GM23338 (cell line): ENCODE measurements at regions not wholly inside any gene's neighbourhood (a gene's known extent, or its start where the extent isn't known, plus 50 kb on each side); places are given as distances from the start of the nearest gene placed in this dataset.

ENCODE experiments used
- ATAC-seq: fragments of 200-7000 bp; cut with Tn5 transposase; 3 replicates; pipeline ENCODE4 v1.9.1; 2020
- DNase-seq: peaks from one replicate; pipeline ENCODE4 v3.0.0-alpha.2; 2015; ENCODE audit warnings: low spot score
- H2AFZ ChIP-seq: fragments of 200-600 bp; sonication (generic); 2 replicates; pipeline ENCODE4 v1.8.0; 2016; ENCODE audit warnings: antibody characterized with exemption, mild to moderate bottlenecking, moderate library complexity
- H3F3A ChIP-seq: fragments of 200-600 bp; sonication (generic); replicated peaks from 2 replicates; pipeline ENCODE4 v1.8.0; 2017; ENCODE audit warnings: antibody characterized with exemption, mixed run types, low read depth
- H3K27ac ChIP-seq: fragments of 200-600 bp; sonication (generic); 2 replicates; pipeline ENCODE4 v1.6.1; 2016; ENCODE audit warnings: low read depth
- H3K27me3 ChIP-seq: fragments of 200-600 bp; sonication (generic); 2 replicates; pipeline ENCODE4 v1.8.0; 2016; ENCODE audit warnings: mild to moderate bottlenecking, mixed run types, moderate library complexity; ENCODE audit not compliant: insufficient read depth
- H3K36me3 ChIP-seq: fragments of 200-600 bp; sonication (generic); 2 replicates; pipeline ENCODE4 v1.8.0; 2016; ENCODE audit warnings: mild to moderate bottlenecking; ENCODE audit not compliant: insufficient read depth
- H3K4me1 ChIP-seq: fragments of 200-600 bp; sonication (generic); 2 replicates; pipeline ENCODE4 v1.8.0; 2016; ENCODE audit warnings: mild to moderate bottlenecking, moderate library complexity; ENCODE audit not compliant: insufficient read depth
- H3K4me2 ChIP-seq: fragments of 200-600 bp; sonication (generic); 2 replicates; pipeline ENCODE4 v1.7.1; 2017; ENCODE audit warnings: mixed run types
- H3K4me3 ChIP-seq: fragments of 200-600 bp; sonication (generic); 2 replicates; pipeline ENCODE4 v1.6.1; 2016; ENCODE audit warnings: mixed run types
- H3K79me2 ChIP-seq: fragments of 200-600 bp; sonication (generic); replicated peaks from 2 replicates; pipeline ENCODE4 v1.8.0; 2017; ENCODE audit warnings: mild to moderate bottlenecking; ENCODE audit not compliant: insufficient read depth
- H3K9me2 ChIP-seq: fragments of 200-600 bp; sonication (generic); 2 replicates; pipeline ENCODE4 v1.8.0; 2017; ENCODE audit not compliant: insufficient read depth
- H4K20me1 ChIP-seq: fragments of 200-600 bp; sonication (generic); replicated peaks from 2 replicates; pipeline ENCODE4 v1.8.0; 2017; ENCODE audit warnings: mild to moderate bottlenecking; ENCODE audit not compliant: insufficient read depth
- H3K27ac Mint-ChIP-seq: 2 replicates; pipeline ENCODE4 v1.8.0; 2020; ENCODE audit warnings: inconsistent platforms, mild to moderate bottlenecking, moderate library complexity, mixed read lengths
- H3K27me3 Mint-ChIP-seq: 3 replicates; pipeline ENCODE4 v1.8.0; 2022; ENCODE audit warnings: low read depth, mild to moderate bottlenecking, moderate library complexity, mixed read lengths, inconsistent platforms; ENCODE audit not compliant: insufficient read depth, poor library complexity
- H3K36me3 Mint-ChIP-seq: 3 replicates; pipeline ENCODE4 v1.8.0; 2021; ENCODE audit warnings: low read depth, mild to moderate bottlenecking, inconsistent platforms, moderate library complexity, mixed read lengths
- H3K4me1 Mint-ChIP-seq: 3 replicates; pipeline ENCODE4 v1.8.0; 2020; ENCODE audit warnings: mild to moderate bottlenecking, inconsistent platforms, mixed read lengths
- H3K4me3 Mint-ChIP-seq: 3 replicates; pipeline ENCODE4 v1.8.0; 2021; ENCODE audit warnings: moderate library complexity, mild to moderate bottlenecking, inconsistent platforms, mixed read lengths
- H3K9me3 Mint-ChIP-seq: 3 replicates; pipeline ENCODE4 v1.8.0; 2020; ENCODE audit warnings: moderate library complexity, mild to moderate bottlenecking, inconsistent platforms, mixed read lengths
- CREB1 ChIP-seq: fragments of 250-450 bp; sonication (Bioruptor Pico); IDR thresholded peaks from 2 replicates; pipeline ENCODE4 v1.5.0; 2020; ENCODE audit warnings: low read depth, mild to moderate bottlenecking, moderate library complexity
- CTCF ChIP-seq, 2 experiments: fragments of 200-600 bp in 1 of 2; sonication (generic) in 1 of 2; conservative IDR thresholded peaks; 2 replicates each; pipeline versions ENCODE4 v1.5.1 to v1.6.1; 2016 to 2017; ENCODE audit warnings: antibody characterized with exemption in 2 of 2, low read depth in 2 of 2, mild to moderate bottlenecking in 2 of 2, moderate library complexity in 1 of 2
- ETS1 ChIP-seq: IDR thresholded peaks from 2 replicates; pipeline ENCODE4 v1.6.1; 2016; ENCODE audit warnings: antibody characterized with exemption
- EZH2 ChIP-seq: fragments of 200-600 bp; sonication (generic); IDR thresholded peaks from one replicate; pipeline ENCODE4 v1.8.0; 2017; ENCODE audit warnings: antibody characterized with exemption, mild to moderate bottlenecking, low read depth; ENCODE audit not compliant: unreplicated experiment
- EZH2phosphoT487 ChIP-seq: fragments of 200-600 bp; sonication (generic); IDR thresholded peaks from one replicate; pipeline ENCODE4 v1.8.1; 2018; ENCODE audit warnings: antibody characterized with exemption; ENCODE audit not compliant: unreplicated experiment
- JUNB ChIP-seq: IDR thresholded peaks from one replicate; pipeline ENCODE4 v1.6.1; 2016; ENCODE audit warnings: antibody characterized with exemption; ENCODE audit not compliant: unreplicated experiment
- NANOG ChIP-seq: IDR thresholded peaks from 2 replicates; pipeline ENCODE4 v1.6.1; 2016; ENCODE audit warnings: antibody characterized with exemption, borderline replicate concordance
- POLR2AphosphoS5 ChIP-seq: IDR thresholded peaks from 2 replicates; pipeline ENCODE4 v1.6.1; 2016; ENCODE audit warnings: antibody characterized with exemption, low read depth
- REST ChIP-seq: IDR thresholded peaks from one replicate; pipeline ENCODE4 v1.6.1; 2018; ENCODE audit warnings: antibody characterized with exemption; ENCODE audit not compliant: unreplicated experiment
- STAT1 ChIP-seq: IDR thresholded peaks from one replicate; pipeline ENCODE4 v1.6.1; 2016; ENCODE audit warnings: antibody characterized with exemption; ENCODE audit not compliant: unreplicated experiment
- ZNF114 ChIP-seq: fragments of 250-450 bp; sonication (Bioruptor Pico); IDR thresholded peaks from 2 replicates; pipeline ENCODE4 v1.5.0; 2020; ENCODE audit warnings: mild to moderate bottlenecking, moderate library complexity
- ZNF331 ChIP-seq: fragments of 250-450 bp; sonication (Bioruptor Pico); IDR thresholded peaks from 2 replicates; pipeline ENCODE4 v1.5.0; 2020; ENCODE audit warnings: low read depth, mild to moderate bottlenecking, moderate library complexity
- ZNF462 ChIP-seq: fragments of 250-450 bp; sonication (Bioruptor Pico); IDR thresholded peaks from 2 replicates; pipeline ENCODE4 v1.5.0; 2020; ENCODE audit warnings: mild to moderate bottlenecking, moderate library complexity

GRCh38 chr14:35234012-35234805, 58.0 kb upstream of the PSMA6 start:
- Histone ChIP-seq H3K4me2 (no peak overlapping the region), H3K4me1 (no peaks in the 10 kb centered on the region), H2AFZ (no peak overlapping the region), H3K36me3 (no peaks in the 10 kb centered on the region), H3K79me2 (no peaks in the 10 kb centered on the region; the same call in 1 of the 2 replicates), H3K27me3 (no peaks in the 10 kb centered on the region), H3F3A (no peaks in the 10 kb centered on the region), H3K27ac (no peak overlapping the region), H4K20me1 (no peaks in the 10 kb centered on the region), H3K9me2 (no peaks in the 10 kb centered on the region), H3K4me3 (no peak overlapping the region)
- TF ChIP-seq CTCF (conservative IDR thresholded peaks at IDR 0.05; ENCODE audit: low read depth in 2 of 2), result no peak
- no peak for TF ChIP-seq EZH2
- TF ChIP-seq ZNF114, result no peak
- no peak for TF ChIP-seq CREB1
- TF ChIP-seq POLR2AphosphoS5, result no peak
- no peak for TF ChIP-seq STAT1
- no peak for TF ChIP-seq ZNF331 (CRISPR knock-in tag)
- no peak for TF ChIP-seq ETS1
- no peak for TF ChIP-seq ZNF462 (CRISPR knock-in tag)
- no peak for TF ChIP-seq REST
- no peak for TF ChIP-seq NANOG
- TF ChIP-seq JUNB, result no peak
- no peak for TF ChIP-seq EZH2phosphoT487
- no peak for ATAC-seq
- Mint-ChIP-seq H3K4me3 (no peak overlapping the region), H3K27me3 (peaks cover 1% of the 10 kb centered on the region), H3K27ac (no peak overlapping the region; the same call in 1 of the 2 replicates), H3K9me3 (no peaks in the 10 kb centered on the region), H3K36me3 (no peaks in the 10 kb centered on the region), H3K4me1 (0 out of 3 replicates have a peak, but pooled peaks cover 2% of the 10 kb centered on the region)
- no peak for DNase-seq
